Vagina (tissue), 2 donors: ENCODE measurements at regions not wholly inside any gene's neighbourhood (a gene's known extent, or its start where the extent isn't known, plus 50 kb on each side); places are given as distances from the start of the nearest gene placed in this dataset.

ENCODE experiments used
- CTCF ChIP-seq, 3 experiments: fragments of 450-650 bp in 2 of 3; fragments of 200-600 bp in 1 of 3; sonication (generic) in 1 of 3; IDR thresholded peaks; one replicate each; pipeline ENCODE4 v1.5.1; 2017 to 2019; ENCODE audit warnings: antibody characterized with exemption in 3 of 3, mild to moderate bottlenecking in 2 of 3, moderate library complexity in 2 of 3
- POLR2A ChIP-seq, 2 donors: fragments of 450-650 bp; IDR thresholded peaks; one replicate each; pipeline ENCODE4 v1.6.1; 2017; ENCODE audit warnings: antibody characterized with exemption in 2 of 2, mild to moderate bottlenecking in 2 of 2, moderate library complexity in 2 of 2

GRCh38 chr5:26232706-26233105 is 805.7 kb downstream of the CDH9 start:
- TF ChIP-seq CTCF (IDR thresholded peaks at IDR 0.05) (no peak), POLR2A (IDR thresholded peaks at IDR 0.05) (no peak)
